ENCODE measurements at regions not wholly inside any gene's neighbourhood (a gene's known extent, or its start where the extent isn't known, plus 50 kb on each side); places are given as distances from the start of the nearest gene placed in this dataset.

DNA sequence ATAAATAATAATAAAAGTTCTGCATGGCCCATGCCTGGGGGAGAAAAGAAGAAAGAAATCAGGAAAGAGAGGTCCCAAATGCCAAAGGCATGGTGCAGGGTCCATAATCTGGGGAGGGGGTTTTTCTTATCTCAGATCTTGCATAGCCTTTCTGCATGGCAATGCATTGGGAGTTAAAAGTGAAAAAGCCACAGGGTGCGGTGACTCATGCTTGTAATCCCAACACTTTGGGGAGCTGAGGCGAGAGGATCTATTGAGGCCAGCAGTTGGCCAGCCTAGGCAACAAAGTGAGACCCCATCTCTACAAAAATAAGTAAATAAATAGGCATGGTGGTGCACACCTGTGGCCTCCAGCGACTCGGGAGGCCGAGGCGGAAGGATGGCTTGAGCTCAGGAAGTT is 76.8 kb upstream of the GATA2 start:
- ATAC-seq = no peak

GRCh38 chr3:128568602-128569490 is 75.8 kb upstream of the GATA2 start:
- ATAC-seq = no peak

DNA sequence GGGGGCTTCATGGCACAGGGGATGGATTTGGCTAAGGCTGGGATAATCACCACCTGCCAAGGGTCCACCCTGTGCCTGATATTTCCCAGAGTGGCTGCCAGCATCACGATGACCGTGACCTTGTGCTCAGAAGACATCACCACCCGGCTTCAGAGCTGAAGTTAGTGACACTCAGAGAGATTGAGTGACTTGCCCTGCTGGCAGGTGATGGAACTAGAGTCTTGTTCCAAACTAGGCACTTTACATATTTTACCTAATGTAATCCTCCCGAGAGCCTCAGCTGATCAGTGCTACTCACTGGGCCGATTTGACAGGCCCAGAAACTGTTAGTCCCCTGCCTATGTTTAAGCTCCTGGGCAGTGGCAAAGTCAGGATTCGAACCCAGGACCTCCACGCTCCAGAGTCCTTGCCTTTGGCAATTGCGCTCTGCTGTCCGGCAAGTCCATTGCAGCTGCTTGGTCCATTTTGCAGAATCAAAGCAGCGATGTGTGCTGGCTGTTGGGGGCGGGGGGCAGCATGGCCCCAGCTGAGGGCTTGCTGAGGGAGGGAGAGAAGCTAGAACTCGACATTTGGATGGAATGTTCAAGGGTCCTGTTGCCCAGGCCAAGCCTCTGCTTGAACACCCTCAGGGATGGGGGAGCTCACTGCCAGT is 74.8 kb upstream of the GATA2 start:
- ATAC-seq = no peak

DNA sequence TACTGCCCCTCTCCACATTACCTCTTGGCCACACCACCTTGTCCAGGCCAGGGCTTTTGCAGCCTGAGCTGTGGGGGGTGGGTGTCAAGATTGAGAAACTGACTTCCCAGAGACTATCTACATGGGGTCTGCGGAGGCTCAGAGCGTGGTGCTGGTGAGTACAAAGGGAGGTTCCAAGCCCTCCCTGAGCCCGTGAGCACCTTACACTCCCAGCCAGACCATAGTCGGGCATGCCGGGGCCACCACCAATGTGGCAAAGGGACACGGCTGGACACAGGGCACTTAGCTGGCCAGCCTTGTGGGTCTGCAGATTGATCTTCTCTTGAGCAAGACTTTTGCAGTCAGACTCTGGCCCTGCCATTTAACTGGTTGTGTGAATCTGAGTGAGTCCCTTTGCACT is 74.1 kb upstream of the GATA2 start:
- ATAC-seq = no peak

DNA sequence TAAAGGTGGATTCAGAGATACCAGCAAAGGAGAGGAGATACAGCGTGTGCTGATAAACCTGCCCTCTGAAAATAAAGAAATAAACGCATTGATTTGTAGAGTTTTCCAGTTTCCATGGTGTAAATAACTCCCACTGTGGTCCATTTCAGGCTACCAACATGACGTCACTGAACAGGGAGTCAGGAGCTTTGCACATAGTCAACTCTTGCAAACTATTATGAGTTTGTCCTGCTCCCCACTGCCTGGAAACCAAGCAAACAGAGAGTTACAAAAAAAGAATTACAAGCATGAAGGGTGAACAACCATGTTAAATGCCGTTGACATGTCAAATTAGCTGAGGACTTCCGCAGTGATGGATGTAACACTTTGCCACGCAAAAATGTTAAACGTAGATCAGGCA is 70.4 kb upstream of the GATA2 start:
- ATAC-seq = no peak

DNA sequence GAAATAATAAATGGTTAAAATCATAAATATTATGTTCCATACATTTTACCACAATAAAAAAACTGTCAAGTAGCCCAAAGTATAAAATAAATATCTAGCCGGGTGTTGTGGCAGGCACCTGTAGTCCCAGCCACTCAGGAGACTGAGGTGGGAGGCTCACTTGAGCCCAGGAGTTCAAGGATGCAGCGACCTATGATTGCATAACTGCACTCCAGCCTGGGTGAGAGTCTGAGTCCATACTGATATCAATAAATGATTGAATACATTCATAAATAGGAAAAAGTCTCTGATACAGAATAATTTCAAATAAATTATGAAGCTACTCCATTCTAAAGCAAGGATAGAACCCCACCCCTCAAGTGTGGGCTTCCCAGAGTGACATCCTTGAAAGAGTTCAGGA is 68.5 kb upstream of the GATA2 start:
- ATAC-seq = no peak

GRCh38 chr3:128560768-128561167 is 67.8 kb upstream of the GATA2 start:
- ATAC-seq = no peak

- ATAC-seq = peak; percentile 32
Observed at GRCh38 chr3:128559486-128560225, 66.7 kb upstream of the GATA2 start.

GRCh38 chr3:128557531-128558280 is 64.7 kb upstream of the GATA2 start:
- ATAC-seq = no peak

DNA sequence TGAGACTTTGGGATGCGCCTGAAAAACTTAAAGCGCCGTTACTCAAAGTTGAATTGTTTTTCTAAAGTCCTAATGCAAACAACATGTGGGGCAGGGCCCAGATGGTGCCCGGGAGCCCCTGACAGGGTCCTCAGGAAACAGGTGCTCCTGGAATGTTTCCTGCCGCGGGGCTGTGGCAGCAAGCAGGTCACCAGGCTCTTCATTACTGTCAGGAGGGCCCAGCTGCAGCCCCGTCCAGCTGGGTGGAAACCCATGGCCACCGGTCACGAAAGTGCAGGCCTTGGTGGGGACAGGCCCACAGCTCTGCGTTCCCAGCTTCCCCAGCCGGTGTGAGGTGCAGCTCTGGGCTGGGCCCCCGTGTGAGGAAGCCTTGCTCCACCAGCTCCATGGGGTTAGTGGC is 63.9 kb upstream of the GATA2 start:
- no peak for ATAC-seq

GRCh38 chr3:128556384-128556783 is 63.4 kb upstream of the GATA2 start:
- ATAC-seq = no peak

DNA sequence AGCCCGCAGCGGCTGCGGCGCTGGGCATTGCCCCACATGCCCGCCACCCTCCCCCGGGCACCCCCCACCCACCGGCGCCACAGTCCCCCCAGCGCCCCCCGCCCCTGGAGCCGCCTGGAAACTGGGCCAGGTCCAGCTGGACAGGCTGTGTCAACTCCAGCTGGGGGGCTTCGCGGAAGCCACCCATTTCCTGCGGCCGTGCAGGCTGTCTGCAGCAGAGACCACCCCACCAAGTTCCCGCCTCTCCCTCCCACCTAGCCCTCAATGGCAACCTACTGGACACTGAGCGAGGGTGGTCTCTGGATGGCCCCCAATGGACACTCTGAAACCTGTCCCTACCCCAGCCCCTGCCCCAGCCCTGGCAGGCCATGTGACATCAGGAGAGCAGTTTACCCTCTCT is 62.8 kb upstream of the GATA2 start:
- no peak for ATAC-seq

- peak; percentile 57 for ATAC-seq
Observed at GRCh38 chr3:128555098-128555825, 62.3 kb upstream of the GATA2 start.

- ATAC-seq = no peak
Observed at GRCh38 chr3:128554465-128555097, 61.6 kb upstream of the GATA2 start.

DNA sequence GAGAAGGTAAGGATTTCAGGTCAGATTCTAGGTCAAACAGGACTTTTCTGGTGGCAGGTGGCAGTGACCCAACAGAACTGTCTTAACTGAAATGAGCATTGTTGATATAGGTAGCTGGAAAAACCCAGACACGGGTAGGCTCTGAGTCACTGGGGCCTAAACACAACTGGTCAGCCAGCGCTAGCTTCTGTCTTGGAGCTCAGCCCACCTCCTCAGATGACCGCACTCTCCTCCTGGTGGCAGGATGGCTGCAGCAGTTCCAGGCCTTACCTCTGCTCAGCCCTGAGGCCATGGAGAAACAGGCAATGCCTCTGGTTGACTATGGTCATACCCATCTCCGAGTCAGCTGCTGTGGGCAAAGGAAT is 61.1 kb upstream of the GATA2 start:
- ATAC-seq = no peak

GRCh38 chr3:128553560-128553959 is 60.6 kb upstream of the GATA2 start:
- no peak for ATAC-seq

DNA sequence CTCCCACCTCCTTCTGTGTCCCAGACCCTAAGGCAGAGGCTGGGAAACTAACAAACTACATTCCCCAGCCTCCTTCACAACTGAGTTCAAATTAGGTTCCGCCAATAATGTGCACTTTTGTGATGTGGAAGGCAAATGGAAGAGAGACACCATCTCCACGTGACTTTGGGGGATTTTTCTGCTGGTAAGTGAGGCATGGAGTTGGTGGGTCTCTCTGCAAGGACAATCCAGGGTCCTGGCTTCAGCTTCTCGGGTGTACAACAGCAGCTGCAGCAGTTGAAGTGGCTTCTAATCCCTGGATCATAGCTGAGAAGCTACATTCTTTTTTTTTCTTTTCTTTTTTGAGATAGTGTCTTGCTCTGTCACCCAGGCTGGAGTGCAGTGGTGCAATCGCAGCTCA is 58.9 kb upstream of the GATA2 start:
- ATAC-seq = no peak

GRCh38 chr3:128551451-128551850 is 58.5 kb upstream of the GATA2 start:
- ATAC-seq = no peak

DNA sequence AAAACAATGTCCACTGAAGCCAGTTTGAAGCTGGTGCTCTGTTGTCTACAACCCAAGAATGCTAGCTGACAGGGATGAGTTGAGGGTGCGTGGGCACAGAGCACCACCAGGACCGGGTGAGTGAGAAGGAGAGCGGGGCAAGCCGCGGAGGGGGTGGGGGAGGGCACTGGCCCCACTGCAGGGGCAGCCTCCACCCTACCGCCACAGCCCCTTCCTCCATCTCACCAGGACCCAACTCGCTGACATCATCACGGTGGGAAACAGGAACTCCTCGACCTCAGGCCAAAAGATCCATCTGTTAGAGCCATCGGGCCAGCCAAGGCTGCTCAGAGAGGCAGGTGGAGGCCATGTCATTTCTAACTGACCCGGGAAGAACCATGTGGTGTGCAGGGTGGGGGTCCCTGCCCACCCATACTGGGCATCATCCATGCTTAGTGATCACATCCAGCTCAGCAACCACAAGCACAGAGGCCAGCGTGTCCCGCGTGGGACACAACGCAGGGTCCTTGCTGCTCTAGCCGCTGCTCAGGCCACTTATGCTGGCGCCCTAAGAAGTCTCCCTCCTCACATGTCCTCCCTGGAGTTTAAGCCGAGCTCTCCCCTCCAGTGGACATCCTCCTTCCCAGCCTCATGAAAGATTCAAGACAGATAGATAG is 57.6 kb upstream of the GATA2 start:
- ATAC-seq = no peak

GRCh38 chr3:128550113-128550440 is 57.1 kb upstream of the GATA2 start:
- ATAC-seq = no peak
